GM23338 (cell line): ENCODE measurements at regions not wholly inside any gene's neighbourhood (a gene's known extent, or its start where the extent isn't known, plus 50 kb on each side); places are given as distances from the start of the nearest gene placed in this dataset.

Experiments
- ATAC-seq: fragments of 200-7000 bp; cut with Tn5 transposase; 3 replicates; pipeline ENCODE4 v1.9.1; 2020
- DNase-seq: peaks from one replicate; pipeline ENCODE4 v3.0.0-alpha.2; 2015; ENCODE audit warnings: low spot score
- H2AFZ ChIP-seq: fragments of 200-600 bp; sonication (generic); 2 replicates; pipeline ENCODE4 v1.8.0; 2016; ENCODE audit warnings: antibody characterized with exemption, mild to moderate bottlenecking, moderate library complexity
- H3F3A ChIP-seq: fragments of 200-600 bp; sonication (generic); replicated peaks from 2 replicates; pipeline ENCODE4 v1.8.0; 2017; ENCODE audit warnings: antibody characterized with exemption, mixed run types, low read depth
- H3K27ac ChIP-seq: fragments of 200-600 bp; sonication (generic); 2 replicates; pipeline ENCODE4 v1.6.1; 2016; ENCODE audit warnings: low read depth
- H3K27me3 ChIP-seq: fragments of 200-600 bp; sonication (generic); 2 replicates; pipeline ENCODE4 v1.8.0; 2016; ENCODE audit warnings: mild to moderate bottlenecking, mixed run types, moderate library complexity; ENCODE audit not compliant: insufficient read depth
- H3K36me3 ChIP-seq: fragments of 200-600 bp; sonication (generic); 2 replicates; pipeline ENCODE4 v1.8.0; 2016; ENCODE audit warnings: mild to moderate bottlenecking; ENCODE audit not compliant: insufficient read depth
- H3K4me1 ChIP-seq: fragments of 200-600 bp; sonication (generic); 2 replicates; pipeline ENCODE4 v1.8.0; 2016; ENCODE audit warnings: mild to moderate bottlenecking, moderate library complexity; ENCODE audit not compliant: insufficient read depth
- H3K4me2 ChIP-seq: fragments of 200-600 bp; sonication (generic); 2 replicates; pipeline ENCODE4 v1.7.1; 2017; ENCODE audit warnings: mixed run types
- H3K4me3 ChIP-seq: fragments of 200-600 bp; sonication (generic); 2 replicates; pipeline ENCODE4 v1.6.1; 2016; ENCODE audit warnings: mixed run types
- H3K79me2 ChIP-seq: fragments of 200-600 bp; sonication (generic); replicated peaks from 2 replicates; pipeline ENCODE4 v1.8.0; 2017; ENCODE audit warnings: mild to moderate bottlenecking; ENCODE audit not compliant: insufficient read depth
- H3K9me2 ChIP-seq: fragments of 200-600 bp; sonication (generic); 2 replicates; pipeline ENCODE4 v1.8.0; 2017; ENCODE audit not compliant: insufficient read depth
- H4K20me1 ChIP-seq: fragments of 200-600 bp; sonication (generic); replicated peaks from 2 replicates; pipeline ENCODE4 v1.8.0; 2017; ENCODE audit warnings: mild to moderate bottlenecking; ENCODE audit not compliant: insufficient read depth
- H3K27ac Mint-ChIP-seq: 2 replicates; pipeline ENCODE4 v1.8.0; 2020; ENCODE audit warnings: inconsistent platforms, mild to moderate bottlenecking, moderate library complexity, mixed read lengths
- H3K27me3 Mint-ChIP-seq: 3 replicates; pipeline ENCODE4 v1.8.0; 2022; ENCODE audit warnings: low read depth, mild to moderate bottlenecking, moderate library complexity, mixed read lengths, inconsistent platforms; ENCODE audit not compliant: insufficient read depth, poor library complexity
- H3K36me3 Mint-ChIP-seq: 3 replicates; pipeline ENCODE4 v1.8.0; 2021; ENCODE audit warnings: low read depth, mild to moderate bottlenecking, inconsistent platforms, moderate library complexity, mixed read lengths
- H3K4me1 Mint-ChIP-seq: 3 replicates; pipeline ENCODE4 v1.8.0; 2020; ENCODE audit warnings: mild to moderate bottlenecking, inconsistent platforms, mixed read lengths
- H3K4me3 Mint-ChIP-seq: 3 replicates; pipeline ENCODE4 v1.8.0; 2021; ENCODE audit warnings: moderate library complexity, mild to moderate bottlenecking, inconsistent platforms, mixed read lengths
- H3K9me3 Mint-ChIP-seq: 3 replicates; pipeline ENCODE4 v1.8.0; 2020; ENCODE audit warnings: moderate library complexity, mild to moderate bottlenecking, inconsistent platforms, mixed read lengths
- CREB1 ChIP-seq: fragments of 250-450 bp; sonication (Bioruptor Pico); IDR thresholded peaks from 2 replicates; pipeline ENCODE4 v1.5.0; 2020; ENCODE audit warnings: low read depth, mild to moderate bottlenecking, moderate library complexity
- EZH2 ChIP-seq: fragments of 200-600 bp; sonication (generic); IDR thresholded peaks from one replicate; pipeline ENCODE4 v1.8.0; 2017; ENCODE audit warnings: antibody characterized with exemption, mild to moderate bottlenecking, low read depth; ENCODE audit not compliant: unreplicated experiment
- EZH2phosphoT487 ChIP-seq: fragments of 200-600 bp; sonication (generic); IDR thresholded peaks from one replicate; pipeline ENCODE4 v1.8.1; 2018; ENCODE audit warnings: antibody characterized with exemption; ENCODE audit not compliant: unreplicated experiment
- JUNB ChIP-seq: IDR thresholded peaks from one replicate; pipeline ENCODE4 v1.6.1; 2016; ENCODE audit warnings: antibody characterized with exemption; ENCODE audit not compliant: unreplicated experiment
- NANOG ChIP-seq: IDR thresholded peaks from 2 replicates; pipeline ENCODE4 v1.6.1; 2016; ENCODE audit warnings: antibody characterized with exemption, borderline replicate concordance
- POLR2AphosphoS5 ChIP-seq: IDR thresholded peaks from 2 replicates; pipeline ENCODE4 v1.6.1; 2016; ENCODE audit warnings: antibody characterized with exemption, low read depth
- REST ChIP-seq: IDR thresholded peaks from one replicate; pipeline ENCODE4 v1.6.1; 2018; ENCODE audit warnings: antibody characterized with exemption; ENCODE audit not compliant: unreplicated experiment
- STAT1 ChIP-seq: IDR thresholded peaks from one replicate; pipeline ENCODE4 v1.6.1; 2016; ENCODE audit warnings: antibody characterized with exemption; ENCODE audit not compliant: unreplicated experiment
- ZNF114 ChIP-seq: fragments of 250-450 bp; sonication (Bioruptor Pico); IDR thresholded peaks from 2 replicates; pipeline ENCODE4 v1.5.0; 2020; ENCODE audit warnings: mild to moderate bottlenecking, moderate library complexity
- ZNF331 ChIP-seq: fragments of 250-450 bp; sonication (Bioruptor Pico); IDR thresholded peaks from 2 replicates; pipeline ENCODE4 v1.5.0; 2020; ENCODE audit warnings: low read depth, mild to moderate bottlenecking, moderate library complexity
- ZNF462 ChIP-seq: fragments of 250-450 bp; sonication (Bioruptor Pico); IDR thresholded peaks from 2 replicates; pipeline ENCODE4 v1.5.0; 2020; ENCODE audit warnings: mild to moderate bottlenecking, moderate library complexity

GRCh38 chr20:47879771-47880170, 94.5 kb upstream of the SULF2 start (continued):
- TF ChIP-seq REST (no peak), ZNF114 (CRISPR knock-in tag) (no peak), NANOG (no peak)

GRCh38 chr20:47878601-47879027, 93.3 kb upstream of the SULF2 start:
- no peak overlapping the region for H3K27ac ChIP-seq
- Mint-ChIP-seq H3K27me3 (peaks cover 1% of the 10 kb centered on the region), H3K36me3 (no peaks in the 10 kb centered on the region), H3K4me1 (no peaks in the 10 kb centered on the region), H3K4me3 (no peak overlapping the region), H3K27ac (no peak overlapping the region; the same call in 1 of the 2 replicates), H3K9me3 (no peaks in the 10 kb centered on the region)
- H3K27me3 ChIP-seq: no peaks in the 10 kb centered on the region
- H3K9me2 ChIP-seq: no peaks in the 10 kb centered on the region
- no peak for DNase-seq
- no peaks in the 10 kb centered on the region for H3K79me2 ChIP-seq
- no peaks in the 10 kb centered on the region for H3F3A ChIP-seq
- H3K4me2 ChIP-seq: no peak overlapping the region
- H2AFZ ChIP-seq: no peak overlapping the region
- H4K20me1 ChIP-seq: no peaks in the 10 kb centered on the region
- no peak overlapping the region for H3K4me3 ChIP-seq
- H3K36me3 ChIP-seq: no peaks in the 10 kb centered on the region
- no peaks in the 10 kb centered on the region for H3K4me1 ChIP-seq
- ATAC-seq: no peak
- TF ChIP-seq EZH2phosphoT487 (no peak), STAT1 (no peak), CREB1 (no peak), REST (no peak), POLR2AphosphoS5 (no peak), ZNF114 (CRISPR knock-in tag) (no peak), JUNB (no peak), EZH2 (no peak), ZNF331 (CRISPR knock-in tag) (no peak), NANOG (no peak), ZNF462 (no peak)
